GM12874 (cell line): ENCODE measurements at regions not wholly inside any gene's neighbourhood (a gene's known extent, or its start where the extent isn't known, plus 50 kb on each side); places are given as distances from the start of the nearest gene placed in this dataset.

Experiments
- CTCF ChIP-seq: IDR thresholded peaks from 2 replicates; pipeline ENCODE4 v1.5.1; 2011; ENCODE audit warnings: low read depth, mild to moderate bottlenecking, control low read depth, low read length, moderate library complexity; ENCODE audit not compliant: insufficient read depth

GRCh38 chr5:97918620-97919019, 735.6 kb upstream of the RIOK2 start:
- TF ChIP-seq CTCF: no peak

DNA sequence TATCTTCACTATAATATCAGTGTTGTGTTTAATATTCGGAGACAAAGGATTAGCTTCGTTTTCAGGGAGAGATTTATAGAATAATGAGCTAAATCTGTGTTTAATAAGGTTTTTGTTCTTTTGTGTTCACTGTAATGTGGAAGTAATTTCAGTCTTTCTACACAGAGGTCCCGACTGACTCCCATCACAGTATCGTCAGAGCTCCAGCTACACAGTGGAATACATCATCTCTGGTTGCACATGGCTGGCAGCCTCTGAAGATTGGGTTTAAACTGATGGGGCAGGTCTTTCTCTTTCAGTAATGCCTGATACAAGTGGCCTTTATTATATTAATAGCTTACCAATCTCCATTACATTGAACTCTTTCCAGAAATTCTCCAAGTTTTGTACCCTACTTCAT, 736.7 kb upstream of the RIOK2 start:
- TF ChIP-seq CTCF: no peak

DNA sequence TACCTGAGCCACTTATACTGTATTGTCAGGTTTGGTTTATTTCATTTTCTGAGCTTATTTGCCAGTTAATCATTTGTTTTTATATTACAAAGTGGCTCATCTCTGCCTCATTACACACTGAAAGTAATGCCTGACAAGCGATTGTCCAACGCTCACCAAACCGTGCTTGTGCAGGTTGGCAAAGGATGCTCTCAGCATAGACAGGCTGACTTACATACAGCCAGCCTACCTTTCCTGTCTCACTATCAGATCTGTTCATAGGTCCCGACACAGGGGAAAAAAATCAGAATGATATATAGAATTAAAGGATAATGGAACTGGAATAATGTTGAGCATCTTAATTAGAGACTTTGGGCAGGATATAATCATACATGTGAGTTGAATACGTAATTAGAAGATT, 739.7 kb upstream of the RIOK2 start:
- no peak for TF ChIP-seq CTCF

- TF ChIP-seq CTCF: no peak
Measured at GRCh38 chr5:97923496-97923895, 740.4 kb upstream of the RIOK2 start.

DNA sequence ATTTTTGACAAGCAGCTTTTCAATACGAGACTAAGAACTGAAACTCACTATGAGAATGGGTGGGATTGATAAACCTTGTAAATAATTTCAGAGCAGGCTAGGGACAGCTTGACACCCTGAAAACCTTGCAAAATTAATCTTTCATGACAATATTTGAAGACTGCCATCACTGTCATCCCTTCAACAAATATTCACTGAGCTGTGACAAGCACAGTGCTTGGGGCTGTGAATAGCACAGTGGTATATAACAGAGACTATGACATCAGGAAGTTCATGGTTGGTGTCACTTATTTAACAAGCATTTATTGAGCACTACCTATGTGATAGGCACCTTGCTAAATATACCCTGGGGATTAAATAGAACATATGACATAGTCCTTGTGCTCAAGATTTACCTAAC, 741.0 kb upstream of the RIOK2 start:
- TF ChIP-seq CTCF: no peak

DNA sequence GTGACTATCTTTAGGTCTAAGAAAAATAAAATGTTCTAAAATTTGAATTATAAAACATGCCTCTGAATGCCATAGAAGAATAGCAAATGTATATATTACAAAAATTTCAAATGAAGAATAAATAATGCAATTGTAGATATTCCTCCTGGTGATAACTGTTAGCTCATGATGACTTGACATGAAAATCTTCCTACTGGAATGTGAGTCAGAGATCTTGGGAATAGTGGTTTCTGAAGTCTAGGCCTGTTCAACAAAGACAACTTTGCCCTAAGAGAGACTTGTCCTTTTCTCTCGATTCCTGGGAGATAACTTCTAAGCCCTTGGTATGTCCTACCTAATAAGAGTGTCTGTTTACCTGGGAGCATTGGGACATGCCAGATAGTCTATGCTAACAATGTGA, 746.3 kb upstream of the RIOK2 start:
- no peak for TF ChIP-seq CTCF

DNA sequence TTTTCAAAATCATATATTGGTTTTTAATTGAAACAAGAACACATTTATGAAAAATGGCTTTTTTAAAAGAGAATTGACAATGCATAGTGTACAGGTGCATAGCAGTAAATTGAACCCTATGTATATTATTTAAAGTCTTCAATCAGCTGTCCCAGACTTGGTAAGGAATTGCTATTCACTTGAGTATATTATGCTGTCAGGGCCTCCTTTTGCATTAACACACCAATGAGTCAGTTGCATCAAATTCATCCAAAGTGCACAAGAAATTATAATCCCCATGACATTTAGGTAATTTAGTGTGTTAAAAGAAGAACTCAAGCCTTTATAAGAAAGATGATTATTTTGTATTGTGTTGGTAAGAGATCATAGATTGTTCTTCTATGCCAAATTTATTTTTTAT, 748.8 kb upstream of the RIOK2 start:
- TF ChIP-seq CTCF: no peak

- TF ChIP-seq CTCF: no peak
Measured at GRCh38 chr5:97936231-97936630, 753.2 kb upstream of the RIOK2 start.
